ENCODE measurements at regions not wholly inside any gene's neighbourhood (a gene's known extent, or its start where the extent isn't known, plus 50 kb on each side); places are given as distances from the start of the nearest gene placed in this dataset.

DNA sequence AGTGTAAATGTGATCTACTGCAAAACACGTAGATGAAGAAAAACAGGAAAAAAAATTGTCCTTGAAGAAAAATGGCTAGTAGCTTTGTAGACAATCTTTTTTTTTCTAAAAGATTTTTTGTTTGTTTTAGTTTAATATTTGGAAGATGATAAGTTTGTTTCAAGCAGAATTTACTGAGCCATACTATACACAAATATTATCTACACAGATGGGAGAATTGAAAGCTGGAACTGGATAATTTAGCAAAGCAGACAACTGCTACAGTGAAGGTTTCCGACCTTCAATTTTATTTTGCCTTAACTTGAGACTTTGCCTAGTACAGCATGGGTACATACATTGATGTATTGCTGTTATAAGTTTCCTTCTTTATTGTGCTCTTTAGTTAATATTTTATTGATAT is 313.0 kb upstream of the PDGFD start:
- TF ChIP-seq, protein P1, sequence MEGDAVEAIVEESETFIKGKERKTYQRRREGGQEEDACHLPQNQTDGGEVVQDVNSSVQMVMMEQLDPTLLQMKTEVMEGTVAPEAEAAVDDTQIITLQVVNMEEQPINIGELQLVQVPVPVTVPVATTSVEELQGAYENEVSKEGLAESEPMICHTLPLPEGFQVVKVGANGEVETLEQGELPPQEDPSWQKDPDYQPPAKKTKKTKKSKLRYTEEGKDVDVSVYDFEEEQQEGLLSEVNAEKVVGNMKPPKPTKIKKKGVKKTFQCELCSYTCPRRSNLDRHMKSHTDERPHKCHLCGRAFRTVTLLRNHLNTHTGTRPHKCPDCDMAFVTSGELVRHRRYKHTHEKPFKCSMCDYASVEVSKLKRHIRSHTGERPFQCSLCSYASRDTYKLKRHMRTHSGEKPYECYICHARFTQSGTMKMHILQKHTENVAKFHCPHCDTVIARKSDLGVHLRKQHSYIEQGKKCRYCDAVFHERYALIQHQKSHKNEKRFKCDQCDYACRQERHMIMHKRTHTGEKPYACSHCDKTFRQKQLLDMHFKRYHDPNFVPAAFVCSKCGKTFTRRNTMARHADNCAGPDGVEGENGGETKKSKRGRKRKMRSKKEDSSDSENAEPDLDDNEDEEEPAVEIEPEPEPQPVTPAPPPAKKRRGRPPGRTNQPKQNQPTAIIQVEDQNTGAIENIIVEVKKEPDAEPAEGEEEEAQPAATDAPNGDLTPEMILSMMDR (IDR thresholded peaks at IDR 0.05): no peak
- TF ChIP-seq POLR2A (IDR thresholded peaks at IDR 0.05) (no peak), POLR2AphosphoS5 (IDR thresholded peaks at IDR 0.05) (no peak)

Measured in upper lobe of left lung (tissue), 4 donors.